ENCODE measurements at regions not wholly inside any gene's neighbourhood (a gene's known extent, or its start where the extent isn't known, plus 50 kb on each side); places are given as distances from the start of the nearest gene placed in this dataset.
"Not testable (repeated sequence)": the region's sequence is repeated elsewhere in the genome, so short reads cannot be mapped to it uniquely, and the experiment has no call there.

- no peaks in the 10 kb centered on the region for H3K36me3 ChIP-seq
- no peaks in the 10 kb centered on the region for H3K9me3 ChIP-seq
- ATAC-seq (no peak), DNase-seq (no peak)
- no peak overlapping the region for H3K4me3 ChIP-seq
- intact Hi-C loops (cut with DNase I) = no loop called here
- 45% methylated on average over 6 of the region's 22 CpGs for WGBS (ENCODE audit: insufficient coverage, low coverage, low lambda C conversion rate, missing lambda C conversion rate)
- no peaks in the 10 kb centered on the region for H3K4me1 ChIP-seq
- no peaks in the 10 kb centered on the region for H3K27me3 ChIP-seq
- no peak for TF ChIP-seq CTCF (IDR thresholded peaks at IDR 0.05)
- no peak for TF ChIP-seq POLR2A (IDR thresholded peaks at IDR 0.05)
- no peak overlapping the region for H3K27ac ChIP-seq
Observed at GRCh38 chr6:163750431-163751031, 336.0 kb downstream of the QKI start.

DNA sequence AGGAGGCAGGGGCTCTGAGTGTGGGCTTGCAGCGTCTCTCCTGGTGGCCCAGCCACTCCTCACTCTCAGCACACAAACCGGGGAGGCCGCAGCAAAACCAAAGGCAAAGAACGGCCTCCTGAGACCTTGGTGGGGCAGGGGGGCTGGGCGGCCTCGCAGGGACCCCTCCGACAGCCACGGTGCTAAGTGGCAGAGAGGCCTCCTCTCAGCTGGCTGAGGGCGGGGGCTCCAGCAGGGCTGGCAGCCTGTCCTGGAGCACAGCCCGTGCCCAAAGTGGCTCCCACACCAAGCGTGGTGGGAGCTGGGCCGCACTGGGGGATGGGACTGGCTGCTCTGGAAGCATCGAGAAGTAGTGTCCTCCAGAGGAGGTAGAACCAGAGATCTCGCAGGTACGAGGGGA is 334.4 kb downstream of the QKI start:
- no peaks in the 10 kb centered on the region for H3K36me3 ChIP-seq
- no peaks in the 10 kb centered on the region for H3K27me3 ChIP-seq
- H3K27ac ChIP-seq = no peak overlapping the region
- no peaks in the 10 kb centered on the region for H3K9me3 ChIP-seq
- ATAC-seq = no peak
- H3K4me1 ChIP-seq = no peaks in the 10 kb centered on the region
- intact Hi-C loops (cut with DNase I) = no loop called here
- no peak for DNase-seq
- H3K4me3 ChIP-seq = no peak overlapping the region
- WGBS (ENCODE audit: insufficient coverage, low coverage, low lambda C conversion rate, missing lambda C conversion rate) = 80% methylated on average over 3 of the region's 15 CpGs
- TF ChIP-seq POLR2A (IDR thresholded peaks at IDR 0.05) (no peak), CTCF (IDR thresholded peaks at IDR 0.05) (no peak)

GRCh38 chr6:163748036-163748435 is 333.5 kb downstream of the QKI start:
- no peak for DNase-seq
- Histone ChIP-seq H3K36me3 (no peaks in the 10 kb centered on the region), H3K4me3 (no peak overlapping the region), H3K27ac (no peak overlapping the region), H3K9me3 (no peaks in the 10 kb centered on the region), H3K27me3 (no peaks in the 10 kb centered on the region), H3K4me1 (no peaks in the 10 kb centered on the region)
- intact Hi-C loops (cut with DNase I) = no loop called here
- no peak for ATAC-seq
- TF ChIP-seq POLR2A (IDR thresholded peaks at IDR 0.05) = no peak
- TF ChIP-seq CTCF (IDR thresholded peaks at IDR 0.05) = no peak
- 69% methylated on average over 6 of the region's 9 CpGs for WGBS (ENCODE audit: insufficient coverage, low coverage, low lambda C conversion rate, missing lambda C conversion rate)

- WGBS (ENCODE audit: insufficient coverage, low coverage, low lambda C conversion rate, missing lambda C conversion rate) = 73% methylated on average over 2 of the region's 5 CpGs
- DNase-seq; H3K27ac ChIP-seq; H3K36me3 ChIP-seq; ATAC-seq; H3K4me3 ChIP-seq; H3K9me3 ChIP-seq; intact Hi-C loops (cut with DNase I); H3K4me1 ChIP-seq; H3K27me3 ChIP-seq: not testable (repeated sequence)
Observed at GRCh38 chr6:163747058-163747457, 332.5 kb downstream of the QKI start.

DNA sequence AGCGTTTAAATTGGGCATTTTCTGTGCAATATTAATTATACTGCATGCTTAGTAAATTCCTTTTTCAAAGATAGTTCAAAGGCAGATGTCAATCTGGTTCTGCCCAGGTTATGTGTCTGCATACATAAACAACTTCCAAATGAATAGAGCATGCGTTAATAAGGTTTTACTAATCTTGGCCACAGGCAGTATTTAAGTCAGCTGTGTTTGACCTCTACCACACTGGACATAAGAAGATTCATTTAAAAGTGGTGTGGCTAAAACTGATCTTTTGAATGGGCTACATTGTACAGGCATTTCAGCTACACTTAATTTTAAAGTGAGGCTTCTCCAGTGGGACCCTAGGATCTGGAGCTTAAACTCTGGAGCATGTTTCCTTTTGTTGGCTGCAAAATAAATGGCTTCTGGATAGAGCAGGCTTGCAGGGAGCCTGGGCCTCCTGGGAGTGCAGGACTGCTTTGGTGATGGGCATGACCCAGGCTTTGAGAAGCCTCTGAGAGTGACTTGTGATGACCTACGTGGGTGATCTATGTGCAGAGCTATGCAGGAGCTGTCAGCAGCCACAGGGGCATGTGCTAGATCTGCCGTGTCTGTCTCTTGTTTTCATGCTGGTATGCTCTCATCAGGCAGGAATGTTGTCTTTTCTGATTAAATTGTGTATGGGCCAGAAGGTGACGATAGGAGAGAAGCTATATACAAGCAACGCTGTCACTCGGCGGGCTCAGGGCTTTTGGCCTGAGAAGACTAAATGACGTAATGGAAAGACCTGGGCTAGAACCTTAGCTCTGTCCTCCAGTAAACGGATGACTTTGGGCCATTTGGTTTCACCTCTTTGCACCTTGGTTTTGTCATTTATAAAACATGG is 331.2 kb downstream of the QKI start:
- Histone ChIP-seq H3K4me1 (no peaks in the 10 kb centered on the region), H3K36me3 (no peaks in the 10 kb centered on the region), H3K4me3 (no peak overlapping the region), H3K9me3 (no peaks in the 10 kb centered on the region), H3K27me3 (no peaks in the 10 kb centered on the region), H3K27ac (no peak overlapping the region)
- intact Hi-C loops (cut with DNase I) = no loop called here
- ATAC-seq (peak in 1 of 4 donors; percentile 72), DNase-seq (no peak)
- WGBS (ENCODE audit: insufficient coverage, low coverage, low lambda C conversion rate, missing lambda C conversion rate) = 43% methylated on average over 9 of the region's 10 CpGs
- TF ChIP-seq CTCF (IDR thresholded peaks at IDR 0.05) = no peak
- TF ChIP-seq POLR2A (IDR thresholded peaks at IDR 0.05) = no peak
